GM18505 (cell line): ENCODE measurements at regions not wholly inside any gene's neighbourhood (a gene's known extent, or its start where the extent isn't known, plus 50 kb on each side); places are given as distances from the start of the nearest gene placed in this dataset.
"Not testable (repeated sequence)": the region's sequence is repeated elsewhere in the genome, so short reads cannot be mapped to it uniquely, and the experiment has no call there.

Source experiments
- ATAC-seq: cut with Tn5 transposase; IDR thresholded peaks from one replicate; pipeline ENCODE4 v1.9.1; 2021; ENCODE audit not compliant: unreplicated experiment
- POLR2A ChIP-seq: IDR thresholded peaks from 4 replicates; pipeline ENCODE4 v1.6.1; 2011; ENCODE audit warnings: borderline replicate concordance; ENCODE audit not compliant: insufficient read depth, insufficient read length; ENCODE audit errors: extremely low read depth

GRCh38 chr9:29456940-29457339, 1883.7 kb upstream of the C9orf72 start:
- no peak for TF ChIP-seq POLR2A
- ATAC-seq, result no peak

- TF ChIP-seq POLR2A, result no peak
- no peak for ATAC-seq
Observed at GRCh38 chr9:29475471-29475870, 1902.2 kb upstream of the C9orf72 start.

DNA sequence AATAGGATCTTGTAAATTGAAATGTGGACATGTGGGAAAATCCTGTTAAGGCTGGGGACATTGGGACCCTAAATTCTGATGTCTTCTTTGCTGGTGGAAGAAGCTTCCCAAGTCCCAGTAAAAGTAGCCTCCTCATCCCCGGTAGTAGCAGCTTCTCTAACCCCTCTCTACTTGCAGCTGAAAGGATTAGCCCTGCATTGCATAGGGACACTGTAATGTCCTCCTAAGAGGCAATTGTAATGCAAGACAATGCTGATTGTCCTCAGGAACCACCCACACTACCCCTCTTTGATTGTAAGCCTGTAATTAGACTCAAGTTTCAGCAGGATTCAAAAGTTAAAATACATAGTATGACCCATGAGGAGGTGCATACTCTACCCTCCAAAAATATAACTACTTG, 1938.4 kb upstream of the C9orf72 start:
- no peak for TF ChIP-seq POLR2A
- ATAC-seq, result no peak

DNA sequence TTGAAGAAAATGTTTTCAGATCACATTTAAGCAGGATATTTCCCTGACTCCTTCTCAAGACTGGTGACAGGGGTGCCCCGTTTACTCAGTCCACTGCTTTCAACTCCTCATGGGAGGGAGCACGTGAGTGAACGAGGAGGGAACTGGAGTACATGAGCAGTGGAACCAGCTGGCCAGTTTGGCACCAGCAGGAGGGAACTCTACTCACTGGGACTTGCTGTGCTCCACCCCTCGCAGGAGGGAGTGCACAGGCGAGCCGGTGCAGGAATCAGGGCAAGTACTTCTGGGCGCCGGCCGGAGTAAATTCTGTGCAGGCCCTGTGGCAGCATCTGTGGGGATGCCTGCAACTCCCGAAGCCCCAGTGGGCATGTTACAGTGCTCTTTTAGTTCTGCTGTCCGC, 1941.1 kb upstream of the C9orf72 start:
- TF ChIP-seq POLR2A, result no peak
- no peak for ATAC-seq

- no peak for ATAC-seq
- TF ChIP-seq POLR2A, result no peak
Observed at GRCh38 chr9:29514862-29515261, 1941.6 kb upstream of the C9orf72 start.

DNA sequence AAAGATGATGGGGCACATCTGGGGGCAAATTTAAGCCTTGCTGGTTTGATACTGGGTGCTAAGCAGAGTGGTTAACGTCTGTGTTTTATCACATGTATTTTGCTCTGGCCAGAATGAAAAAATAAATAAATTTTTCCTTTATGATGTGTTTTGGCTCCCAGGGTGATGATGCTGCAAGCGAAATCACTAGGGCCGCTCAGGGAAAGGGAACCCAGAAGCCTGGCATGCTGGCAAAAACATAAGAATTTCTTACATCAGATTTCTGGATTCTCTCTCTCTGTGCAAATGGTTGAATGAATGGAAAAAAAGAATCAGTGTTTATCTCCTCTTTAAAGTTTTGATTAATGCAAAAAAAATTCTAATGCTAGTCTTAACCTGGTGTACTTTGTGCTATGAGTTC, 1975.2 kb upstream of the C9orf72 start:
- no peak for TF ChIP-seq POLR2A
- no peak for ATAC-seq

- TF ChIP-seq POLR2A, result no peak
Observed at GRCh38 chr9:29555502-29555901, 1982.2 kb upstream of the C9orf72 start.

DNA sequence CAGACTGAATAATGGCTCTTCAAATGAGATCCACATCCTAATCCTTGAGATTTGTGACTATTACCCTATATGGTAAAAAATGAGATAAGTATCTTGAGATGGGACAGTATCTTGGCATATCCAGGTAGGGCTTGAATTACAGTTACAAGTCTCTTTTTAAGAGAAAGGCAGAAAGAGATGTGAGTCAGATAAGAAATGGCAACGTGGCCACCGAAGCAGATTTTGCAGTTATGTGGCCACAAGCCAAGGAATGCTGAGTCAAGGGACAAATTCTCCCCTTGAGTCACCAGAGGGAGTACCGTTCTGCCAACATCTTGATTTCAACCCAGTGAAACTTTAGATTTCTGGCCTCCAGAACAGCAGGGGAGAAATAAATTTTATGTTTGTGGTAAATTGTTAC, 1983.0 kb upstream of the C9orf72 start:
- TF ChIP-seq POLR2A, result no peak
- ATAC-seq, result no peak

More at GRCh38 chr9:29555502-29555901, 1982.2 kb upstream of the C9orf72 start:
- ATAC-seq, result no peak

- ATAC-seq, result no peak
Observed at GRCh38 chr9:29556746-29557145, 1983.5 kb upstream of the C9orf72 start.

GRCh38 chr9:29564564-29564963, 1991.3 kb upstream of the C9orf72 start:
- ATAC-seq, result no peak
- no peak for TF ChIP-seq POLR2A

More at GRCh38 chr9:29556746-29557145, 1983.5 kb upstream of the C9orf72 start:
- TF ChIP-seq POLR2A, result no peak

DNA sequence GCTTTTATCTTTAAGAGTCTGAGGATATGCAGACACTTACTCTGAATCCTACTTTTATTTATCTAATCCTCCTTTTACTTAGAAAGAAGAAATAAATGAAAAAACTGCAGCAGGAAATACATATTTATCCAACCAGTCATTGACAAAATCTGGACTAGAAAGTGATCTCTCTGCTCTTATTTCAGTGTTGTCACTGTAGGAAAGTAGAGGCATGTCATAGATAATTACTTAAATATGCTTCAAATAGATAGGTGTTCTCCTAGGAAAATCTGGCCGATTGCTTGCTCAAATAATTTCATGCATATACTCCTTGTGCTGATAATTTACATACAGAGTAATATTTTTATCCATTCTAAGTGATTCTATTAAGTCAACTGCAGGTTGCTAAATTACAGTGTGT, 2001.9 kb upstream of the C9orf72 start:
- TF ChIP-seq POLR2A, result no peak
- ATAC-seq, result no peak

DNA sequence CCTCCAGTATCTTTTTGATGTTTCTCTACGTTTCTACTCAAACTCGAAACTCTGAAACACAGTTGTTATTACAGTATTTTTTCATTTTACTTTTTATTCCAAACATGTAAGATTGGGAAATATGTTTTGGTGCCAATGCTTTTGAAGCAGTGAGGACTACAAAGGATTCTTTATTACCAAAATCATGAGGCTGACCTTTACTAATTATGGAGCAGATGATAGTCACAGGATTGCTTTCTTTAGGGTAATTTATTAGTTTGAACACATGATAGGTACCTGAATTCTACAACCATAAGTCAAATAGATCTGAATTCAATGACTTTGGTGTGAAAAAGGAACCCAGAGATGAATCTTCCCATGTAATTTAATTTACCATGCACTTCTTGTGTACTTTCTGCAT, 2015.1 kb upstream of the C9orf72 start:
- no peak for TF ChIP-seq POLR2A
- no peak for ATAC-seq

- no peak for ATAC-seq
Observed at GRCh38 chr9:29609282-29609681, 2036.0 kb upstream of the C9orf72 start.

DNA sequence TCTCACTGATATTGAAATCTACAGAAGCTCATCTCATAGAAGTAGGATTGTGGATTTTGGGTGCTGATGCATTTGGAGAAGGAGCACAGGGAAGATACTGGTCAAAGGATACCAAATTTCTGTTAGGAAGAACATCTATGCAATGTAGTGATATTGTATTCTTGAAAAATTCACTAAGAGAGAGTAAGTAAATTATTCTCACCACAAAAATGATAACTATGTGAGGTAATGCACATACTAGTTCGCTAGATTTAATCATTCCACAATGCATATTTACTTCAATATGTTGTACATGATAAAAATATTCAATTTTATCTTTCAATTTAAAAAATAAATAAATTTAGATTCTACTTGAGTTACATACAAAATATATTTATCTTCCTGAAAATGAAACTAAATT, 2040.5 kb upstream of the C9orf72 start:
- TF ChIP-seq POLR2A, result no peak
- ATAC-seq, result no peak

More at GRCh38 chr9:29609282-29609681, 2036.0 kb upstream of the C9orf72 start:
- no peak for TF ChIP-seq POLR2A

DNA sequence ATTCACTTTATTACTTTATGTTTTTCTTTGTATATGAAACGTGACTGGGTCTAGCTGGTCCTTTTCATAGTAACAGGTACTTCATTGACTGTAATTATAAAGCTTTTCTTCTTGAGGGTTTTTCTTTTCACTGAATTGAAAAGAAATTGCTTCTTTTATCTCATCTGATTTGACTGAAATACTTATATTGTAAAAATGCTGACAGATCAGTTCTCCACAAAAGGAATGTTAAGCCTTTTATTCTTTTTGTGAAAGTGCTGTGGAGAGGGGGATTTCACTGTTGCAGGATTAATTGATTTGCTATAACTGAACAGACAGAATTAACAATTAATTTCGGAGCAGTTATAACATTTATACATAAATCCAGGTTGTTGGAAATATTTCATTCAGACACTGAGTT, 2043.6 kb upstream of the C9orf72 start:
- ATAC-seq, result no peak
- TF ChIP-seq POLR2A, result no peak

DNA sequence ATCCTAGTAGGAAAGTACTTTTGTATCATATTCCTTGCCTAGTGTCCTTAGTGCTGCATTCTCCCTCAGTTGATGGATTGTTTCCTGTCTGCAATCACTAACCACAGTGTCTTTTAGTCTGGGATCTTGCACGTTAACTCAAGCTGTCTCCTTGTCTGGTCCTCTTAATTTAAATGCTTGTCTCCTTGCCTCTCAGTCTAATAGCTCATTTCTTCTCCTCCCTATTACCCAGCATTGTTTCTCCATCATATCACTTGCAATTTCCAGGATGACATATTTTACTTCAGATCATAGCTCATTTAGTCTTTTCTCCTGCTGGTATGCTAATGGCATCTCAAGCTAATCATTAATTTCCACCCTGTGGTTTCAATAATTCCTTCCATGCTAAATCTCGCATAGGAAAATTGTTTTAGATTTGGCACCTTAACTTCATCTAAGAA, 2052.0 kb upstream of the C9orf72 start:
- ATAC-seq, result no peak
- no peak for TF ChIP-seq POLR2A

GRCh38 chr9:29625931-29626330, 2052.7 kb upstream of the C9orf72 start:
- no peak for ATAC-seq
- no peak for TF ChIP-seq POLR2A

- not testable (repeated sequence) for ATAC-seq
Observed at GRCh38 chr9:29628856-29629255, 2055.6 kb upstream of the C9orf72 start.
